Erythroblast (primary cell): ENCODE measurements at regions not wholly inside any gene's neighbourhood (a gene's known extent, or its start where the extent isn't known, plus 50 kb on each side); places are given as distances from the start of the nearest gene placed in this dataset.

Experiments
- GATA1 ChIP-seq: IDR thresholded peaks from 2 replicates; pipeline ENCODE4 v1.6.1; 2011; ENCODE audit warnings: low read depth, mild to moderate bottlenecking, control low read depth, low read length, moderate library complexity
- POLR2A ChIP-seq: IDR thresholded peaks from 2 replicates; pipeline ENCODE4 v1.6.1; 2011; ENCODE audit warnings: mild to moderate bottlenecking, low read length

DNA sequence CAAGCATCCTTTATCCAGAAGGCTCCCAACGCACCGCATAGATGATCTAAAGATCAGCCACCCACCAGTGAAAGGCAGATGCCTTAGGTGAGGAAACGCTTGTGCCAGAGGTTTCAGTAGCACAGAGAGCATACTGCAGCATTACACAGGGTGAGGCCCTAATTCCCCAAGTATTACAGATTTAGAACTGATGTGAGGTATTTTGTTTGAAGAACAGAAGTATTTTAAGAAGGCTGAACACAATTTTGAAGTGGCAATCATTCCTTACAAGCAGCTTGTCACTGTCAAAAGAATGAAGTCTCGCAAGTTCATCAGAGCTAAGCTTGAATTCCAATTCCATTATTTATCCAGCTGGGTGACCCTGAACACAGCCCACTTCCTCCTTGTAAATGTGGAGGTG lies 70.0 kb upstream of the FAT3 start:
- no peak for TF ChIP-seq POLR2A
- TF ChIP-seq GATA1: no peak
